Kidney epithelial cell (primary cell): ENCODE measurements at regions not wholly inside any gene's neighbourhood (a gene's known extent, or its start where the extent isn't known, plus 50 kb on each side); places are given as distances from the start of the nearest gene placed in this dataset.

Experiments used
- DNase-seq: peaks from one replicate; pipeline ENCODE4 v3.0.0-alpha.2; 2010; ENCODE audit warnings: low read depth
- H3K27me3 ChIP-seq: 2 replicates; pipeline ENCODE4 v1.6.0; 2011; ENCODE audit warnings: low read length; ENCODE audit not compliant: control insufficient read depth, insufficient read depth
- H3K36me3 ChIP-seq: 2 replicates; pipeline ENCODE4 v1.5.1; 2011; ENCODE audit warnings: low read length; ENCODE audit not compliant: control insufficient read depth, insufficient read depth
- H3K4me3 ChIP-seq: 2 replicates; pipeline ENCODE4 v1.5.1; 2011; ENCODE audit warnings: low read depth, mild to moderate bottlenecking, control low read depth, low read length
- TF ChIP-seq, protein P1 (sequence below): IDR thresholded peaks from 2 replicates; pipeline ENCODE4 v1.5.1; 2011; ENCODE audit warnings: mild to moderate bottlenecking, moderate library complexity, low read length, control low read depth, inconsistent platforms; ENCODE audit not compliant: insufficient read depth, poor library complexity, severe bottlenecking

DNA sequence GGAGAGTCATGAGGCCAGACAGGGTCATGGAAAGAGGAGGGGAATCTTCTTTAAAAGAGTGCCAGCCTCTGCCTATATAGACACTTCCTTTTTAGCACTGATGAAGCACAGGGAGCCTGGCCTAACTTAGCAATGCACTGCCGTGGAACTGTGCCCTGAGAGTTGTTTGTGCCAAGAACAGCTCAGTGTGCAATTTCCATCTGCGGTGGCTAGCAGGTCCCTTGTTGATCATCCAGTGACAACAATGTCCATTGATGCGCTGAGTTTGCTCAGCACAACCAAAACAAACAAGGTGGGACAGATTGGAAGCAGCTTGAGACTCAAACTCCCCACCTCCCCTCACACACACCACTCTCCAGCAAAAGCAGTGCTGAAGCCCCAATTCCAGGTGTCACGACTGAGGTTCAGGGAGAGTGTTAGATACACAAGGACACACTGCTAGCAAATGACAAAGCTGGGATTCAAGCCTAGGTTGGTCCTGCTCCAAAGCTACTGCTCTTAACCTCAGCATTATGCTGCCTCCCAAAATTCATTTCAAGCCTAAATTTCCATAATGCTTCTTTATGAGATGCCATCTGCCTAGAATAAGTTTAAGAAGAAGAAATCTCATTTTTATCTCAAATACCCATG is 316.6 kb upstream of the UBE2E2 start:
- Histone ChIP-seq H3K27me3 (no peaks in the 10 kb centered on the region), H3K4me3 (no peak overlapping the region), H3K36me3 (no peaks in the 10 kb centered on the region)
- TF ChIP-seq, protein P1, sequence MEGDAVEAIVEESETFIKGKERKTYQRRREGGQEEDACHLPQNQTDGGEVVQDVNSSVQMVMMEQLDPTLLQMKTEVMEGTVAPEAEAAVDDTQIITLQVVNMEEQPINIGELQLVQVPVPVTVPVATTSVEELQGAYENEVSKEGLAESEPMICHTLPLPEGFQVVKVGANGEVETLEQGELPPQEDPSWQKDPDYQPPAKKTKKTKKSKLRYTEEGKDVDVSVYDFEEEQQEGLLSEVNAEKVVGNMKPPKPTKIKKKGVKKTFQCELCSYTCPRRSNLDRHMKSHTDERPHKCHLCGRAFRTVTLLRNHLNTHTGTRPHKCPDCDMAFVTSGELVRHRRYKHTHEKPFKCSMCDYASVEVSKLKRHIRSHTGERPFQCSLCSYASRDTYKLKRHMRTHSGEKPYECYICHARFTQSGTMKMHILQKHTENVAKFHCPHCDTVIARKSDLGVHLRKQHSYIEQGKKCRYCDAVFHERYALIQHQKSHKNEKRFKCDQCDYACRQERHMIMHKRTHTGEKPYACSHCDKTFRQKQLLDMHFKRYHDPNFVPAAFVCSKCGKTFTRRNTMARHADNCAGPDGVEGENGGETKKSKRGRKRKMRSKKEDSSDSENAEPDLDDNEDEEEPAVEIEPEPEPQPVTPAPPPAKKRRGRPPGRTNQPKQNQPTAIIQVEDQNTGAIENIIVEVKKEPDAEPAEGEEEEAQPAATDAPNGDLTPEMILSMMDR: no peak
- no peak for DNase-seq

DNA sequence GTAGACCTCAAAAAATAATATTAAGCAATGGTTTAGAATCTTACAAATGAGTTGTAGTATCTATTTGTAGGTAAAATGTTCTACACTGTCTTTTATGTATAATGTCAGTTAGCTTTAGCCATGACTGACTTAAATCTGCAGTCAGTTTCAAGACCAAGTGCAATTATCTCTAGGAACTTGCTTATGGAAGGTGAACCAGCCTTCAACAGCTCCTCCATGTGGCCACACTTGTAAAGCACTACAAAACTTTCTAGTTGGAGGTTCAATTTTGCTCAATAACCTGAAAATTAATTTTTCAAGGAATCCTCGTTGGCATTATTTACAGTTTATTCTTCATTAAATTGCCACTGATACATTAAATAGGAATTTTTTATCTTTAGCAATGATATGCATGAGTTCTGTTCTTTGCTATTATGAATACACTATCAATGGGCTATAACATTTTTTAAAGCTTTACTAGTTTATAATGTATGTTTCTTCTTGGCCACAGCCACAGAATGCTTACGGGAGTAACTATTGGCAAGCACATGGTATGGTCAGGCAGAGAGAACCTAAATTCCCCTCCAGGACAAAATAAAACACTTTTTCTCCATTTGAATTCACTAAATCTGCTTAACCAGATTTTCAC is 315.3 kb upstream of the UBE2E2 start:
- no peak overlapping the region for H3K4me3 ChIP-seq
- peak; percentile 12 for DNase-seq
- no peaks in the 10 kb centered on the region for H3K27me3 ChIP-seq
- TF ChIP-seq, protein P1: peak; percentile 71
- H3K36me3 ChIP-seq: no peaks in the 10 kb centered on the region

DNA sequence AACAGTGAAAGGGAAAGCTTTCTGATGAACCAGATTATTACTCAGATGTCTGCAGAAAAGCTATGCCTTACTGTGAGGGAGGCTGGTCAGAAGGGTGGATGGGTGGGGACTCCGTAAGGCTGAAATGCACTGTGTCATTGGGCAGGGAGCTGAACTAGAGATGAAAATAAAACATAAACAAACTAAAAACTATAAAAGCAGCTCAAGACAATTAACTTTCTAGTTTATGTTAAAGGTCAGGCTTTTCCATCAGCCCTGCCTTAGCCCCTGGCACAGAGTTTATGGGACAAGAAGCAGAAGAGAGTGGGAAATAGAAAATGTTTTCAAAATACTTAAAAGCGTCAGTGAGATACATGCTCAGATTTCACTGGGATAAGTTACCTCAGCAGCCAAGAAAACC is 310.0 kb upstream of the UBE2E2 start:
- Histone ChIP-seq H3K4me3 (no peak overlapping the region), H3K27me3 (no peaks in the 10 kb centered on the region), H3K36me3 (no peaks in the 10 kb centered on the region)
- TF ChIP-seq, protein P1: no peak
- no peak for DNase-seq

DNA sequence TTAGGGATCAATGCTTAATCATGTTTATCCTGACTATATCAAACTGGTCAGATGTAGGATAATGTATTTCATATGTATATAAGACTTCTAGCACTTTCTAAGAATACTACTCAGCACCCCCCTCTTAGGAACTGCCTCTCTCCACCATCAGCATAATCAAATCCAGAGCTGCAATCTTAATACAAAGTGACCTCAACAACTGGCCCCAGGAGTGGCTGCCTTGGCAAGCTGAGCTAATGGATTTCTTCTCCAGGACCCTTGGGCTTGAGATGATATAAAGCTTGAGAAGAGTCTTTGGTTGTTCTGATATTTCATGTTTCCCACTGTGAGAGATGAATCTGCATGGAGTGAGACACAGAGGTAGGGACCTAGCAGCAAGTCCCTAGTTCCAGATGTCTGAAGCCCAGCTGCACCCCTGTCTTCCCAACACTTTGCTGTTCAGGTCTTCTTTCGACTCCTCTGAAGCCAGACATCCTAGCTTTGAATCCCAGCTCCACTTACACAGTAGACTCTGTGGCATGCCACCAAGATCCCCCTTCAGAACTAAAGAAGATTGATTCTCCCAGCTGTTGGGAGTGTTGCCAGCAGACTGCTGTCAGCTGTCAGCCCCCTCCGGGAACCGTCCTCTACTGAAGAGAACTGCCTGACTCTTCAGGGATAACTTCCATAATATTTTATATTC is 309.3 kb upstream of the UBE2E2 start:
- DNase-seq: no peak
- TF ChIP-seq, protein P1: no peak
- Histone ChIP-seq H3K36me3 (no peaks in the 10 kb centered on the region), H3K4me3 (no peak overlapping the region), H3K27me3 (no peaks in the 10 kb centered on the region)

DNA sequence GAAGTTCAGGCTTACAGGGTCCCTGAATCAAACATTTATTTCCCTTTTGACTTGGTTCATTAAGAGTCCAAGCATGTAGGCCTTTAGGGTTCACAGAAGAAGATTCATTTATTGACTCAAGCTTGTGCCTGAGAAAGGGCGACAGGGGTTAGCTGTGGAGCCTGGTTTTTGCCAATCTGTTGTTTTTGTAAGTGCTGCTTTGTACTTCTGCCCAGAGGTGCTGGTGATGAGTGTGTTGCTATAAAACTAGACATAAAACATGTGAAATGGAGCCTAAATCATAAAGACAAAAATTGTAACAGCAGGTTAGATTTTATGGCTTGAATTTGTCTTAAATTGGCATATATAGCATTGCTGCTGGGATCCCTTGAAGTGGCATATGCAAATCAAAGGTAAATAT is 308.3 kb upstream of the UBE2E2 start:
- TF ChIP-seq, protein P1: no peak
- Histone ChIP-seq H3K36me3 (no peaks in the 10 kb centered on the region), H3K27me3 (no peaks in the 10 kb centered on the region), H3K4me3 (no peak overlapping the region)
- no peak for DNase-seq
